ENCODE measurements at regions not wholly inside any gene's neighbourhood (a gene's known extent, or its start where the extent isn't known, plus 50 kb on each side); places are given as distances from the start of the nearest gene placed in this dataset.
A peak's percentile ranks its signal among the peaks of the same experiment; 100 is the strongest.
"Not testable (repeated sequence)": the region's sequence is repeated elsewhere in the genome, so short reads cannot be mapped to it uniquely, and the experiment has no call there.

DNA sequence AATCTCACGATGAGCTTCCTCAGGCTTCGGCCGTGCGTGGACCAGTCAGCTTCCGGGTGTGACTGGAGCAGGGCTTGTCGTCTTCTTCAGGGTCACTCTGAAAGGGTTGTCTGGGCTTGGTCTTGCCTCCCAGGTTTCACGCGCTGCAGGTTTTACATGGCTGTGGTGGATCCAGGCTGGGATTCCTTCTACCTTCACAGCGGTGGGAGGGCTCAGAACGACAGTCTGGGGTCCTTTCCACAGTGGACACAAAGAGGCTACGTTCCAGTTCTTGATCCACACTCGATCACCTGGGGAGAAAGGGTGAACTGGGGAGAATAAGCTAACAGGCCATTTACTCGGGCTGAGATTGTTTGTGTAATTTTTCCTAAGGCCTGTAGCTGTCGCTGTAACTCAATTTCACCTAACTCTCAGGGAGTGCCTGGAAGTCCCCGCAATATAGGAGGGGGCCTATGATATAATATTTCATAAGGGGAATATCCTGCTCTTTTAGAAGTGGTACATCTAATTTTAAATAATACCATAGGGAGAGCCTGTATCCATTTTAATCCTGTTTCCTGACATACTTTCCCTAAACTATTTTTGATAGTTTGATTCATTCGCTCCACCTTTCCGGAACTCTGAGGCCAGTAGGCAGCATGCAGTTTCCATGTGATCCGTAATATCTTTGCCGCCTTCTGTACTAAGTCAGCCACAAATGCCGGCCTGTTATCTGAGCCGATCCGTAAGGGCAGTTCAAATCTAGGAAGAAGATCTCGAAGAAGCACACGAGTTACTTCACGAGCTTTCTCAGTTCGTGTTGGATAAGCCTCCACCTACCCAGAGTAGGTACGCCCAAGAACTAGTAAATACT, 97.4 kb upstream of the ZNF195 start:
- not testable (repeated sequence) for H3K79me2 ChIP-seq (replicated peaks; ENCODE audit: insufficient read depth); H3F3A ChIP-seq (replicated peaks; ENCODE audit: low read depth); H3K36me3 ChIP-seq (ENCODE audit: insufficient read depth); ATAC-seq; H3K4me3 Mint-ChIP-seq; H2AFZ ChIP-seq; H3K4me2 ChIP-seq; H4K20me1 ChIP-seq (replicated peaks; ENCODE audit: insufficient read depth); H3K27me3 Mint-ChIP-seq (ENCODE audit: insufficient read depth, low read depth, poor library complexity); H3K4me3 ChIP-seq; H3K9me3 Mint-ChIP-seq; DNase-seq (ENCODE audit: low spot score); H3K9me2 ChIP-seq (ENCODE audit: insufficient read depth); H3K27me3 ChIP-seq (ENCODE audit: insufficient read depth); H3K36me3 Mint-ChIP-seq (ENCODE audit: low read depth)
- Histone ChIP-seq H3K27ac (ENCODE audit: low read depth) (peak overlapping the region; percentile 50; the same call in 1 of the 2 replicates), H3K4me1 (ENCODE audit: insufficient read depth) (peaks cover 23% of the 10 kb centered on the region)
- peak overlapping the region; percentile 52; the same call in 1 of the 2 replicates for H3K27ac Mint-ChIP-seq
- TF ChIP-seq, protein P1, sequence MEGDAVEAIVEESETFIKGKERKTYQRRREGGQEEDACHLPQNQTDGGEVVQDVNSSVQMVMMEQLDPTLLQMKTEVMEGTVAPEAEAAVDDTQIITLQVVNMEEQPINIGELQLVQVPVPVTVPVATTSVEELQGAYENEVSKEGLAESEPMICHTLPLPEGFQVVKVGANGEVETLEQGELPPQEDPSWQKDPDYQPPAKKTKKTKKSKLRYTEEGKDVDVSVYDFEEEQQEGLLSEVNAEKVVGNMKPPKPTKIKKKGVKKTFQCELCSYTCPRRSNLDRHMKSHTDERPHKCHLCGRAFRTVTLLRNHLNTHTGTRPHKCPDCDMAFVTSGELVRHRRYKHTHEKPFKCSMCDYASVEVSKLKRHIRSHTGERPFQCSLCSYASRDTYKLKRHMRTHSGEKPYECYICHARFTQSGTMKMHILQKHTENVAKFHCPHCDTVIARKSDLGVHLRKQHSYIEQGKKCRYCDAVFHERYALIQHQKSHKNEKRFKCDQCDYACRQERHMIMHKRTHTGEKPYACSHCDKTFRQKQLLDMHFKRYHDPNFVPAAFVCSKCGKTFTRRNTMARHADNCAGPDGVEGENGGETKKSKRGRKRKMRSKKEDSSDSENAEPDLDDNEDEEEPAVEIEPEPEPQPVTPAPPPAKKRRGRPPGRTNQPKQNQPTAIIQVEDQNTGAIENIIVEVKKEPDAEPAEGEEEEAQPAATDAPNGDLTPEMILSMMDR (conservative IDR thresholded peaks at IDR 0.05; ENCODE audit: low read depth in 2 of 2): peak in 1 of 2 experiments; percentile 23; a peak in 2 of 4 replicates
- peaks cover 42% of the 10 kb centered on the region for H3K4me1 Mint-ChIP-seq

DNA sequence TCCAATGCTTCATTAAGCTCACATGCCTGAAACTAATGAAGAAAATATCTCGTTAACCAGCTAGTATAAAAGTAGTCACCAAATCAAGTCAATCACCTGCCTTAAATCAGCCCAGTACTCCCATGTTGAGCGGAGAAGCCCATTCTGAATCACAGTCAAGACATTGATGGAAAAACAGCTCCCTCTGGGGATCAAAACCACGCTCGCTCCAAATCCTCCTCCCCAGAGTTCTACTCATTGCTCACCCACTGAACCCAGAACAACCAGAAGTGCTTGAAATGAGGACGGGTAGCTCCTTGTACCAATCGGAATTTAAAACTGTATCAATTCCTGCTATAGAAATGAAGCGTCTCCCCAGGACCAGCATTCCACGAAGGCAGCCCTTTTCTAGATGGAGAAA, 90.0 kb upstream of the ZNF195 start:
- not testable (repeated sequence) for H3K4me3 ChIP-seq; ATAC-seq; H3K4me3 Mint-ChIP-seq; H3K36me3 Mint-ChIP-seq (ENCODE audit: low read depth); H3K27me3 Mint-ChIP-seq (ENCODE audit: insufficient read depth, low read depth, poor library complexity); H3K9me2 ChIP-seq (ENCODE audit: insufficient read depth); H3K4me2 ChIP-seq; H2AFZ ChIP-seq; H3K79me2 ChIP-seq (replicated peaks; ENCODE audit: insufficient read depth); H3K9me3 Mint-ChIP-seq; H3F3A ChIP-seq (replicated peaks; ENCODE audit: low read depth); H3K27me3 ChIP-seq (ENCODE audit: insufficient read depth); H4K20me1 ChIP-seq (replicated peaks; ENCODE audit: insufficient read depth); H3K27ac ChIP-seq (ENCODE audit: low read depth); H3K36me3 ChIP-seq (ENCODE audit: insufficient read depth)
- H3K4me1 ChIP-seq (ENCODE audit: insufficient read depth): peaks cover 31% of the 10 kb centered on the region
- peak; percentile 57 for DNase-seq (ENCODE audit: low spot score)
- Mint-ChIP-seq H3K27ac (peak overlapping the region; percentile 16; the same call in 1 of the 2 replicates), H3K4me1 (peaks cover 44% of the 10 kb centered on the region)
- TF ChIP-seq, protein P1 (conservative IDR thresholded peaks at IDR 0.05; ENCODE audit: low read depth in 2 of 2): peak; percentile 33 to 64; a peak in 3 of 4 replicates

DNA sequence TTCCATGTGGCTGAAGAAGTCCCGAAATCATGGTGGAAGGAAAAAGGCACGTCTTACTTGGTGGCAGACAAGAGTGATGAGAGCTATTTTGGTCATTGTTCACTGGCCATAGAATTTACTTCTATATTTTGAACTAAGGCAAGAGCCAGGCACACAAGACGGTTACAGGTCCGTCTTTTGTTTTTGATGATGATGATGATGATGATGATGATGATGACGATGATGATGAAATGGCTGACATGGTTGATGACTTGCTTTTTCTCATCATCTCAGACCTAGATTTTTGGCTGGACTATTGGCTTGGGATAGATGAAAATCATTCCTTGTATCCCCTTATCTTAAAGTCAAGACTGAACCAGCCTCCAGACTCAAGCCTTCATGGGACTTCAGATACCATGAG, 88.7 kb upstream of the ZNF195 start:
- not testable (repeated sequence) for H3K9me2 ChIP-seq (ENCODE audit: insufficient read depth); H3K36me3 ChIP-seq (ENCODE audit: insufficient read depth); H3K79me2 ChIP-seq (replicated peaks; ENCODE audit: insufficient read depth); H3K27ac ChIP-seq (ENCODE audit: low read depth); H3K36me3 Mint-ChIP-seq (ENCODE audit: low read depth); DNase-seq (ENCODE audit: low spot score); H3K4me3 Mint-ChIP-seq; ATAC-seq; H3K27ac Mint-ChIP-seq; H3K9me3 Mint-ChIP-seq; H3K4me3 ChIP-seq; H3K27me3 ChIP-seq (ENCODE audit: insufficient read depth); H3K27me3 Mint-ChIP-seq (ENCODE audit: insufficient read depth, low read depth, poor library complexity); H3F3A ChIP-seq (replicated peaks; ENCODE audit: low read depth); H2AFZ ChIP-seq; H4K20me1 ChIP-seq (replicated peaks; ENCODE audit: insufficient read depth); H3K4me2 ChIP-seq
- H3K4me1 ChIP-seq (ENCODE audit: insufficient read depth): peaks cover 20% of the 10 kb centered on the region
- peaks cover 30% of the 10 kb centered on the region for H3K4me1 Mint-ChIP-seq

DNA sequence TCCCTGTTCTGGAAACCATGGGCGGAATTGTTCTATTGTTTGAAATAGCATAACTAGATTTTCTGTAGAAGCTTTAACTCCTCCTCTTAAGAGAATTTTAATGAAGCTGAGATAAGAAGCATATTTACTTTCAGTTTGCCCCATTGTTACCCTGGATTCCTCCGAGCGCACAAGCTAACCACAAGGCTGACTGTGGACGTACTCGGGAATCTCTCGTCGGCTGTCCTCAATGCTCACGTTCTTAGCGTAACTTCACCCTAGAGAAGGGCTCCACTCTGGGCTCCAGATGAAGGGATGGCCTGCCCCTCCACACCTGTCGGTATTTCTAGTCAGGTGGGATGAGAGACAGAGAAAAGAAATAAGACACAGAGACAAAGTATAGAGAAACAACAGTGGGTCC, 76.7 kb upstream of the ZNF195 start:
- not testable (repeated sequence) for H3K9me2 ChIP-seq (ENCODE audit: insufficient read depth); H3K36me3 Mint-ChIP-seq (ENCODE audit: low read depth); H3K79me2 ChIP-seq (replicated peaks; ENCODE audit: insufficient read depth); H3K27ac ChIP-seq (ENCODE audit: low read depth); H3F3A ChIP-seq (replicated peaks; ENCODE audit: low read depth); H3K4me3 Mint-ChIP-seq; H3K27me3 ChIP-seq (ENCODE audit: insufficient read depth); H2AFZ ChIP-seq; H3K27ac Mint-ChIP-seq; H4K20me1 ChIP-seq (replicated peaks; ENCODE audit: insufficient read depth); H3K36me3 ChIP-seq (ENCODE audit: insufficient read depth); H3K4me3 ChIP-seq; H3K9me3 Mint-ChIP-seq; DNase-seq (ENCODE audit: low spot score); H3K4me2 ChIP-seq; H3K4me1 ChIP-seq (ENCODE audit: insufficient read depth); H3K27me3 Mint-ChIP-seq (ENCODE audit: insufficient read depth, low read depth, poor library complexity); ATAC-seq
- H3K4me1 Mint-ChIP-seq: peaks cover 22% of the 10 kb centered on the region

All from GM23338 (cell line).